Activated T-helper 2 cell treated with anti-CD3 and anti-CD28 coated beads, Interferon-gamma antibody, Interleukin-2, Interleukin-4, amounts not matched to agents 10 μg/mL and 5 μg/mL and 100 μg/mL, durations not matched to agents 14 hours and 24 hours and 36 hours (primary cell): ENCODE measurements at regions not wholly inside any gene's neighbourhood (a gene's known extent, or its start where the extent isn't known, plus 50 kb on each side); places are given as distances from the start of the nearest gene placed in this dataset.

Experiments
- DNase-seq: peaks from one replicate; pipeline ENCODE4 v3.0.0; 2021; ENCODE audit warnings: low spot score
- H3K27ac Mint-ChIP-seq: one replicate; pipeline ENCODE4 v1.8.0; 2021; ENCODE audit warnings: mixed read lengths
- H3K27me3 Mint-ChIP-seq: one replicate; pipeline ENCODE4 v1.8.0; 2021; ENCODE audit warnings: low read depth, mixed read lengths
- H3K36me3 Mint-ChIP-seq: one replicate; pipeline ENCODE4 v1.8.0; 2021; ENCODE audit warnings: low read depth, mixed read lengths
- H3K4me1 Mint-ChIP-seq: one replicate; pipeline ENCODE4 v1.8.0; 2021; ENCODE audit warnings: low read depth, mixed read lengths
- H3K4me3 Mint-ChIP-seq: one replicate; pipeline ENCODE4 v1.8.0; 2021; ENCODE audit warnings: low read depth, mild to moderate bottlenecking, moderate library complexity, mixed read lengths
- H3K9me3 Mint-ChIP-seq: one replicate; pipeline ENCODE4 v1.8.0; 2021; ENCODE audit warnings: mixed read lengths
- intact Hi-C: fragments of 100-400 bp; cut with micrococcal nuclease; formaldehyde crosslinking; loops from one replicate; pipeline ENCODE4 v1.15.1; 2023

GRCh38 chr4:188197566-188197965 is 58.3 kb downstream of the TRIML1 start:
- no peaks in the 10 kb centered on the region for H3K4me1 Mint-ChIP-seq
- no peak overlapping the region for H3K27ac Mint-ChIP-seq
- H3K4me3 Mint-ChIP-seq = no peak overlapping the region
- no peak for DNase-seq
- H3K36me3 Mint-ChIP-seq = no peaks in the 10 kb centered on the region
- intact Hi-C loops = no loop called here
- H3K27me3 Mint-ChIP-seq = no peaks in the 10 kb centered on the region
- H3K9me3 Mint-ChIP-seq = peaks cover 40% of the 10 kb centered on the region

GRCh38 chr4:188198982-188199792 is 59.9 kb downstream of the TRIML1 start:
- Mint-ChIP-seq H3K4me1 (no peaks in the 10 kb centered on the region), H3K36me3 (no peaks in the 10 kb centered on the region), H3K27ac (no peak overlapping the region), H3K9me3 (peaks cover 36% of the 10 kb centered on the region), H3K4me3 (no peak overlapping the region), H3K27me3 (no peaks in the 10 kb centered on the region)
- intact Hi-C loops = no loop called here
- DNase-seq = no peak

GRCh38 chr4:188201851-188202250 is 62.6 kb downstream of the TRIML1 start:
- Mint-ChIP-seq H3K4me3 (no peak overlapping the region), H3K4me1 (no peaks in the 10 kb centered on the region), H3K36me3 (no peaks in the 10 kb centered on the region), H3K9me3 (peaks cover 37% of the 10 kb centered on the region), H3K27ac (no peak overlapping the region), H3K27me3 (no peaks in the 10 kb centered on the region)
- no peak for DNase-seq
- intact Hi-C loops = no loop called here

GRCh38 chr4:188206783-188207182 is 67.5 kb downstream of the TRIML1 start:
- no peaks in the 10 kb centered on the region for H3K36me3 Mint-ChIP-seq
- no peak overlapping the region for H3K27ac Mint-ChIP-seq
- H3K27me3 Mint-ChIP-seq = no peaks in the 10 kb centered on the region
- no peak overlapping the region for H3K4me3 Mint-ChIP-seq
- peaks cover 37% of the 10 kb centered on the region for H3K9me3 Mint-ChIP-seq
- intact Hi-C loops = no loop called here
- no peaks in the 10 kb centered on the region for H3K4me1 Mint-ChIP-seq
- DNase-seq = no peak

- no peaks in the 10 kb centered on the region for H3K4me1 Mint-ChIP-seq
- intact Hi-C loops = no loop called here
- H3K27ac Mint-ChIP-seq = no peak overlapping the region
- no peak overlapping the region for H3K4me3 Mint-ChIP-seq
- no peak for DNase-seq
- peaks cover 30% of the 10 kb centered on the region for H3K9me3 Mint-ChIP-seq
- no peaks in the 10 kb centered on the region for H3K27me3 Mint-ChIP-seq
- no peaks in the 10 kb centered on the region for H3K36me3 Mint-ChIP-seq
Measured at GRCh38 chr4:188214861-188215260, 75.6 kb downstream of the TRIML1 start.

- H3K4me3 Mint-ChIP-seq = no peak overlapping the region
- no peaks in the 10 kb centered on the region for H3K4me1 Mint-ChIP-seq
- DNase-seq = no peak
- H3K27me3 Mint-ChIP-seq = no peaks in the 10 kb centered on the region
- no peak overlapping the region for H3K27ac Mint-ChIP-seq
- H3K36me3 Mint-ChIP-seq = no peaks in the 10 kb centered on the region
- intact Hi-C loops = no loop called here
- peaks cover 29% of the 10 kb centered on the region for H3K9me3 Mint-ChIP-seq
Measured at GRCh38 chr4:188218392-188218791, 79.2 kb downstream of the TRIML1 start.

- no peak for DNase-seq
- intact Hi-C loops = no loop called here
- no peak overlapping the region for H3K4me3 Mint-ChIP-seq
- H3K27ac Mint-ChIP-seq = no peak overlapping the region
- no peaks in the 10 kb centered on the region for H3K36me3 Mint-ChIP-seq
- no peaks in the 10 kb centered on the region for H3K4me1 Mint-ChIP-seq
- H3K9me3 Mint-ChIP-seq = peaks cover 22% of the 10 kb centered on the region
- no peaks in the 10 kb centered on the region for H3K27me3 Mint-ChIP-seq
Measured at GRCh38 chr4:188220006-188220405, 80.8 kb downstream of the TRIML1 start.

- no peak for DNase-seq
- Mint-ChIP-seq H3K36me3 (no peaks in the 10 kb centered on the region), H3K4me3 (no peak overlapping the region), H3K9me3 (peaks cover 29% of the 10 kb centered on the region), H3K27ac (no peak overlapping the region), H3K27me3 (no peaks in the 10 kb centered on the region), H3K4me1 (no peaks in the 10 kb centered on the region)
- intact Hi-C loops = no loop called here
Measured at GRCh38 chr4:188221090-188221489, 81.8 kb downstream of the TRIML1 start.

GRCh38 chr4:188228279-188228678 is 89.0 kb downstream of the TRIML1 start:
- Mint-ChIP-seq H3K9me3 (peaks cover 15% of the 10 kb centered on the region), H3K4me1 (no peaks in the 10 kb centered on the region), H3K27ac (no peak overlapping the region), H3K27me3 (no peaks in the 10 kb centered on the region), H3K36me3 (no peaks in the 10 kb centered on the region), H3K4me3 (no peak overlapping the region)
- intact Hi-C loops = no loop called here
- no peak for DNase-seq

- no peak overlapping the region for H3K27ac Mint-ChIP-seq
- intact Hi-C loops = no loop called here
- no peaks in the 10 kb centered on the region for H3K36me3 Mint-ChIP-seq
- no peak overlapping the region for H3K4me3 Mint-ChIP-seq
- H3K9me3 Mint-ChIP-seq = peaks cover 12% of the 10 kb centered on the region
- DNase-seq = no peak
- no peaks in the 10 kb centered on the region for H3K4me1 Mint-ChIP-seq
- H3K27me3 Mint-ChIP-seq = no peaks in the 10 kb centered on the region
Measured at GRCh38 chr4:188232428-188232827, 93.2 kb downstream of the TRIML1 start.

- no peaks in the 10 kb centered on the region for H3K4me1 Mint-ChIP-seq
- intact Hi-C loops = no loop called here
Measured at GRCh38 chr4:188242041-188242440, 102.8 kb downstream of the TRIML1 start.

GRCh38 chr4:188245651-188246050 is 106.4 kb downstream of the TRIML1 start:
- H3K27me3 Mint-ChIP-seq = no peaks in the 10 kb centered on the region
- no peak overlapping the region for H3K4me3 Mint-ChIP-seq
- H3K36me3 Mint-ChIP-seq = no peaks in the 10 kb centered on the region
- H3K27ac Mint-ChIP-seq = no peak overlapping the region
- H3K4me1 Mint-ChIP-seq = no peaks in the 10 kb centered on the region
- no peak for DNase-seq
- intact Hi-C loops = no loop called here
- peaks cover 28% of the 10 kb centered on the region for H3K9me3 Mint-ChIP-seq

More at GRCh38 chr4:188242041-188242440, 102.8 kb downstream of the TRIML1 start:
- Mint-ChIP-seq H3K4me3 (no peak overlapping the region), H3K36me3 (no peaks in the 10 kb centered on the region), H3K27me3 (no peaks in the 10 kb centered on the region), H3K27ac (no peak overlapping the region), H3K9me3 (peaks cover 34% of the 10 kb centered on the region)
- no peak for DNase-seq

- Mint-ChIP-seq H3K9me3 (peaks cover 33% of the 10 kb centered on the region), H3K27ac (no peak overlapping the region), H3K4me1 (no peaks in the 10 kb centered on the region), H3K27me3 (no peaks in the 10 kb centered on the region), H3K36me3 (no peaks in the 10 kb centered on the region), H3K4me3 (no peak overlapping the region)
- DNase-seq = no peak
- intact Hi-C loops = no loop called here
Measured at GRCh38 chr4:188246488-188246887, 107.2 kb downstream of the TRIML1 start.
